Breast epithelium (tissue), 4 donors: ENCODE measurements at regions not wholly inside any gene's neighbourhood (a gene's known extent, or its start where the extent isn't known, plus 50 kb on each side); places are given as distances from the start of the nearest gene placed in this dataset.

Experiments used
- DNase-seq, 2 donors: peaks; one replicate each; pipeline ENCODE4 v3.0.0-alpha.2; 2019; ENCODE audit warnings: low spot score in 2 of 2
- H3K27ac ChIP-seq, 2 donors: fragments of 200-600 bp; sonication (generic) in 1 of 2; one replicate each; pipeline ENCODE4 v1.5.1; 2016 to 2019; ENCODE audit warnings: mild to moderate bottlenecking in 1 of 2
- H3K27me3 ChIP-seq, 2 donors: fragments of 200-600 bp; sonication (generic) in 1 of 2; one replicate each; pipeline versions ENCODE4 v1.5.1 to v1.6.0; 2017 to 2019; ENCODE audit warnings: control low read depth in 1 of 2, mild to moderate bottlenecking in 1 of 2
- H3K36me3 ChIP-seq: fragments of 200-600 bp; one replicate; pipeline ENCODE4 v1.5.1; 2019
- H3K4me1 ChIP-seq, 2 donors: fragments of 200-600 bp; sonication (generic); one replicate each; pipeline ENCODE4 v1.5.1; 2016 to 2019; ENCODE audit warnings: control low read depth in 1 of 2
- H3K4me3 ChIP-seq, 3 donors: fragments of 200-600 bp; sonication (generic); 1 replicate in 2 of 3; 2 replicates in 1 of 3; pipeline ENCODE4 v1.5.1; 2016 to 2019; ENCODE audit warnings: mild to moderate bottlenecking in 3 of 3, moderate library complexity in 2 of 3
- H3K9me3 ChIP-seq, 2 donors: fragments of 200-600 bp; sonication (generic) in 1 of 2; one replicate each; pipeline ENCODE4 v1.5.1; 2016 to 2019; ENCODE audit warnings: control low read depth in 1 of 2
- POLR2A ChIP-seq: fragments of 450-650 bp; IDR thresholded peaks from one replicate; pipeline ENCODE4 v1.6.1; 2016; ENCODE audit warnings: antibody characterized with exemption, mild to moderate bottlenecking, moderate library complexity
- POLR2AphosphoS5 ChIP-seq, 3 donors: sonication (generic); formaldehyde crosslinking; IDR thresholded peaks; one replicate each; pipeline ENCODE4 v1.6.1; 2017; ENCODE audit warnings: antibody characterized with exemption in 3 of 3
- intact Hi-C: fragments of 100-400 bp; cut with DNase I; formaldehyde crosslinking; loops from one replicate; pipeline ENCODE4 v1.15.1; 2023; ENCODE audit warnings: low total_unique reads
- TF ChIP-seq, protein P1 (sequence below), 3 donors: fragments of 450-650 bp; IDR thresholded peaks; one replicate each; pipeline ENCODE4 v1.5.1; 2016 to 2017; ENCODE audit warnings: antibody characterized with exemption in 3 of 3, mild to moderate bottlenecking in 3 of 3, moderate library complexity in 3 of 3

DNA sequence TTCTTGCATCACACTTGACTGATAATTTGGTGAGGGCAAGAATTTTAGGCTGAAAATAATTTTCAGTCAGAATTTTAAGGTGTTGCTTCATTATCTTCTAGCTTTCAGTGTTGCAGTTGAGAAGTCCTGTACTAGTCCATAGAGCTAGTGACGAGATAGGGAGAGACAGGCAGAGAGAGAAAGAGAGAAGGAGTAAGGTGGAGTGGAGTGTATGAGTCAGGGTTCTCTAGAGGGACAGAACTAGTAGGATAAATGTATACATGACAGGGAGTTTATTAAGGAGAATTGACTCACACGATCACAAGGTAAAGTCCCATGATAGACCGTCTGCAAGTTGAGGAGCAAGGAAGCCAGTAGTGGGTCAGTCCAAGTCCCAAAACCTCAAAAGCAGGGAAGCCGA is 127.2 kb downstream of the UTP18 start:
- TF ChIP-seq POLR2A (no peak), POLR2AphosphoS5 (IDR thresholded peaks at IDR 0.05) (no peak)
- TF ChIP-seq, protein P1, sequence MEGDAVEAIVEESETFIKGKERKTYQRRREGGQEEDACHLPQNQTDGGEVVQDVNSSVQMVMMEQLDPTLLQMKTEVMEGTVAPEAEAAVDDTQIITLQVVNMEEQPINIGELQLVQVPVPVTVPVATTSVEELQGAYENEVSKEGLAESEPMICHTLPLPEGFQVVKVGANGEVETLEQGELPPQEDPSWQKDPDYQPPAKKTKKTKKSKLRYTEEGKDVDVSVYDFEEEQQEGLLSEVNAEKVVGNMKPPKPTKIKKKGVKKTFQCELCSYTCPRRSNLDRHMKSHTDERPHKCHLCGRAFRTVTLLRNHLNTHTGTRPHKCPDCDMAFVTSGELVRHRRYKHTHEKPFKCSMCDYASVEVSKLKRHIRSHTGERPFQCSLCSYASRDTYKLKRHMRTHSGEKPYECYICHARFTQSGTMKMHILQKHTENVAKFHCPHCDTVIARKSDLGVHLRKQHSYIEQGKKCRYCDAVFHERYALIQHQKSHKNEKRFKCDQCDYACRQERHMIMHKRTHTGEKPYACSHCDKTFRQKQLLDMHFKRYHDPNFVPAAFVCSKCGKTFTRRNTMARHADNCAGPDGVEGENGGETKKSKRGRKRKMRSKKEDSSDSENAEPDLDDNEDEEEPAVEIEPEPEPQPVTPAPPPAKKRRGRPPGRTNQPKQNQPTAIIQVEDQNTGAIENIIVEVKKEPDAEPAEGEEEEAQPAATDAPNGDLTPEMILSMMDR (IDR thresholded peaks at IDR 0.05), result no peak
- Histone ChIP-seq H3K4me3 (no peak overlapping the region), H3K4me1 (no peaks in the 10 kb centered on the region), H3K9me3 (no peaks in the 10 kb centered on the region), H3K27me3 (no peaks in the 10 kb centered on the region), H3K27ac (no peak overlapping the region), H3K36me3 (no peaks in the 10 kb centered on the region)
- DNase-seq, result no peak
- intact Hi-C loops, result no loop called here

DNA sequence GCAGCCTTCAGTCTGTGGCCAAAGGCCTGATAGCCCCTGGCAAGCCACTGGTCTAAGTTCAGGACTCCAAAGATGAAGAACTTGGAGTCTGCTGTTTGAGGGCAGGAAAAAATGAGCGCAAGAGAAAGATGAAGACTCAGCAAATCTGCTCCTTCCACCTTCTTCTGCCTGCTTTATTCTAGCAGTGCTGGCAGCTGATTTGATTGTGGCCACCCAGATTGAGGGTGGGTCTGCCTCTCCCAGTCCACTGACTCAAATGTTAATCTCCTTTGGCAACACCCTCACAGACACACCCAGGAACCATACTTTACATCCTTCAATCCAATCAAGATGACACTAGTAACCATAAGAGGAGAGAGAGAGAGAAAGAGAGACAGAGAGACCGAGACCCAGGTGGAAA is 127.6 kb downstream of the UTP18 start:
- Histone ChIP-seq H3K36me3 (no peaks in the 10 kb centered on the region), H3K4me1 (no peaks in the 10 kb centered on the region), H3K4me3 (no peak overlapping the region), H3K27me3 (no peaks in the 10 kb centered on the region), H3K9me3 (no peaks in the 10 kb centered on the region), H3K27ac (no peak overlapping the region)
- TF ChIP-seq POLR2AphosphoS5 (IDR thresholded peaks at IDR 0.05) (no peak), POLR2A (no peak)
- TF ChIP-seq, protein P1 (IDR thresholded peaks at IDR 0.05), result no peak
- no peak for DNase-seq
- intact Hi-C loops, result no loop called here

DNA sequence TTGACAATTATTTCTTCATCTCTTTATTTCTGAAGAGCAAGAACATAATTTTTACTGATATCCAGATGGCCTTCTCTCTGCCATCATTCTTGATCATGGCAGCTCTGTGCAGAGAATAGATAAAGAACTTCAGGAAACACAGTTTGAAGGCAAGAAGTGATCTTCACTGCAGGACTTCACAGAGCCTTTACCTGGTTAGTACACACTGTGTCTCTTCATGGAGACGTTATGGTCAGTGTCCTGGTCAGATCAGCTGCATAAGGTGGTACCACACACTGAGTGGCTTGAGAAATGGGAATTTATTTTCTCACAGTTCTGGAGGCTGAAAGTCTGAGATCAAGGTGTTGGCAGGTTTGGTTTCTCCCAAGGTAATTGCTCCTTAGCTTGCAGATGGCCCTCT is 129.5 kb downstream of the UTP18 start:
- H3K9me3 ChIP-seq, result no peaks in the 10 kb centered on the region
- TF ChIP-seq, protein P1 (IDR thresholded peaks at IDR 0.05), result no peak
- TF ChIP-seq POLR2AphosphoS5 (IDR thresholded peaks at IDR 0.05) (no peak), POLR2A (no peak)
- intact Hi-C loops, result no loop called here
- H3K36me3 ChIP-seq, result no peaks in the 10 kb centered on the region
- DNase-seq, result no peak
- H3K27ac ChIP-seq, result no peak overlapping the region
- no peaks in the 10 kb centered on the region for H3K27me3 ChIP-seq
- no peak overlapping the region for H3K4me3 ChIP-seq
- H3K4me1 ChIP-seq, result no peaks in the 10 kb centered on the region

DNA sequence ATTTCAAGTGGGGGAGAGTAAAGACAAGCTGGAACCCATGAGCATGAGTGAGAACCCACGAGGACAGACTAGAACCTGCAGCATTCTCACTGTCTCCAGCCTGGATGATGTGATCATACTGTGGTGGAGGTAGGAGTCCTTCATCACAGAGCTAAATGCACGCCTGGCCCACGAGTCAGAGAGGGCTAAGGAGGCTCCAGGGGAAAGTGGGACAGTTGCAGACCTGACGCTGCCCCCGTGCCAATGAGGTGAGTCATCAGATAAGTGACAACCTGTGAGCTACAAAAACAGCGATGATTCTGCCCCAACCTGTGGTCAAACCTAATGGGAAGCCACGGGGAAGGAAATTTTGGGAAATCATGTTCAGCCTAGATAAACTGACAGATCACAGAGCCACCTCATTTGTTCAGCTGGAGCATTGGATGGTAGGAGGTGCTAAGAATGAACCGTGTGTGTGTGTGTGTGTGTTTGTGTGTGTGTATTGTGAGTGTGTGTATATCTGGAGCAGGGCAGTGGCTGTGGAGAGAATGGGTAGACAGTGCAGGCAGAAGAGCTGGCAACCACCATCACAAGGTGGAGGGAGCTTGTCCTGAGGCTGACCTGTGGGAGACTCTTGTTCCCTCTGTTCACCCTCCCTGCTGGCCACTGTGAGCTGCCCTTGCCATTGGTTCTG is 131.8 kb downstream of the UTP18 start:
- TF ChIP-seq POLR2AphosphoS5 (IDR thresholded peaks at IDR 0.05) (no peak), POLR2A (no peak)
- TF ChIP-seq, protein P1 (IDR thresholded peaks at IDR 0.05), result no peak
- Histone ChIP-seq H3K27ac (no peak overlapping the region), H3K4me3 (no peak overlapping the region), H3K4me1 (no peaks in the 10 kb centered on the region), H3K27me3 (no peaks in the 10 kb centered on the region), H3K9me3 (no peaks in the 10 kb centered on the region), H3K36me3 (no peaks in the 10 kb centered on the region)
- intact Hi-C loops, result no loop called here
- no peak for DNase-seq

DNA sequence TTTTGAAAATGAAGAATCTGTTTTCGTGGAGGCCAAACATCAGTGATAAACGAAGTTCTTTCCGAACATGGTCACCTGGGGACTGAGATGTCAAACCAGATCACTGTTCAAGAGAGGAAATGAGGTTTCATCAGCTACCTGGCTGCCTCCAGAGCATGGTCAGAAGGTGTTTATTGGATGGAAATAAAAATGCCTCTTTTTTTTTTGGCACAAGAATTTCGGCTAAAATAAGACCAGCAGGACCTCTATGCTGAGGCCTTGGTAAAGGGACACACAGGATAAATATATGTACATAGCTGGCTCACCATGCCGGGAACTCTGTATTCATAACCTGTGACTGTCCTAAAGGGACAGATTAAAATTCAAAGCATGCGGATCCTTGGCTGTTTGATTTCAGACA is 135.3 kb downstream of the UTP18 start:
- Histone ChIP-seq H3K27me3 (no peaks in the 10 kb centered on the region), H3K4me3 (no peak overlapping the region), H3K36me3 (no peaks in the 10 kb centered on the region), H3K27ac (no peak overlapping the region), H3K9me3 (no peaks in the 10 kb centered on the region), H3K4me1 (no peaks in the 10 kb centered on the region)
- TF ChIP-seq POLR2A (no peak), POLR2AphosphoS5 (IDR thresholded peaks at IDR 0.05) (no peak)
- TF ChIP-seq, protein P1 (IDR thresholded peaks at IDR 0.05), result no peak
- intact Hi-C loops, result no loop called here
- no peak for DNase-seq
